ENCODE measurements at regions not wholly inside any gene's neighbourhood (a gene's known extent, or its start where the extent isn't known, plus 50 kb on each side); places are given as distances from the start of the nearest gene placed in this dataset.
"Not testable (repeated sequence)": the region's sequence is repeated elsewhere in the genome, so short reads cannot be mapped to it uniquely, and the experiment has no call there.

GRCh38 chr2:83808878-83809277 lies 650.2 kb downstream of the SUCLG1 start:
- Histone ChIP-seq H3K27me3 (ENCODE audit: low read depth) (no peaks in the 10 kb centered on the region), H3K9me3 (no peaks in the 10 kb centered on the region), H3K36me3 (no peaks in the 10 kb centered on the region), H3K27ac (no peak overlapping the region), H3K4me3 (no peak overlapping the region), H3K4me1 (no peaks in the 10 kb centered on the region)
- DNase-seq (no peak), ATAC-seq (no peak)
- TF ChIP-seq CTCF (IDR thresholded peaks at IDR 0.05) = no peak
- intact Hi-C loops (cut with DNase I) = no loop called here

- Histone ChIP-seq H3K4me1 (no peaks in the 10 kb centered on the region), H3K4me3 (no peak overlapping the region), H3K9me3 (no peaks in the 10 kb centered on the region), H3K36me3 (no peaks in the 10 kb centered on the region), H3K27ac (no peak overlapping the region), H3K27me3 (ENCODE audit: low read depth) (no peaks in the 10 kb centered on the region)
- no peak for ATAC-seq
- no peak for DNase-seq
- intact Hi-C loops (cut with DNase I) = no loop called here
- no peak for TF ChIP-seq CTCF (IDR thresholded peaks at IDR 0.05)
Observed at GRCh38 chr2:83802604-83803003, 656.5 kb downstream of the SUCLG1 start.

- intact Hi-C loops (cut with DNase I) = no loop called here
- Histone ChIP-seq H3K27ac (no peak overlapping the region), H3K36me3 (no peaks in the 10 kb centered on the region), H3K9me3 (no peaks in the 10 kb centered on the region), H3K4me1 (no peaks in the 10 kb centered on the region), H3K4me3 (no peak overlapping the region), H3K27me3 (ENCODE audit: low read depth) (no peaks in the 10 kb centered on the region)
- TF ChIP-seq CTCF (IDR thresholded peaks at IDR 0.05) = no peak
- DNase-seq = no peak
- ATAC-seq = no peak
Observed at GRCh38 chr2:83795777-83796176, 663.3 kb downstream of the SUCLG1 start.

GRCh38 chr2:83790467-83790866 lies 668.6 kb downstream of the SUCLG1 start:
- intact Hi-C loops (cut with DNase I); DNase-seq; H3K36me3 ChIP-seq; H3K4me1 ChIP-seq; ATAC-seq; H3K27me3 ChIP-seq (ENCODE audit: low read depth); H3K27ac ChIP-seq; H3K9me3 ChIP-seq; H3K4me3 ChIP-seq: not testable (repeated sequence)

GRCh38 chr2:83789674-83790073 lies 669.4 kb downstream of the SUCLG1 start:
- DNase-seq; H3K27ac ChIP-seq; intact Hi-C loops (cut with DNase I); H3K9me3 ChIP-seq; H3K4me1 ChIP-seq; ATAC-seq; H3K36me3 ChIP-seq; H3K27me3 ChIP-seq (ENCODE audit: low read depth); H3K4me3 ChIP-seq: not testable (repeated sequence)

- H3K27me3 ChIP-seq (ENCODE audit: low read depth); intact Hi-C loops (cut with DNase I); DNase-seq: not testable (repeated sequence)
Observed at GRCh38 chr2:83788938-83789566, 670.0 kb downstream of the SUCLG1 start.

GRCh38 chr2:83787189-83787588 lies 671.9 kb downstream of the SUCLG1 start:
- Histone ChIP-seq H3K36me3 (no peaks in the 10 kb centered on the region), H3K9me3 (no peaks in the 10 kb centered on the region), H3K4me1 (no peaks in the 10 kb centered on the region), H3K4me3 (no peak overlapping the region), H3K27ac (no peak overlapping the region), H3K27me3 (ENCODE audit: low read depth) (no peaks in the 10 kb centered on the region)
- DNase-seq = no peak
- TF ChIP-seq CTCF (IDR thresholded peaks at IDR 0.05) = no peak
- intact Hi-C loops (cut with DNase I) = no loop called here
- no peak for ATAC-seq

More at GRCh38 chr2:83788938-83789566, 670.0 kb downstream of the SUCLG1 start:
- not testable (repeated sequence) for H3K4me3 ChIP-seq, H3K36me3 ChIP-seq, H3K27ac ChIP-seq, H3K9me3 ChIP-seq, ATAC-seq, H3K4me1 ChIP-seq
